ENCODE measurements at regions not wholly inside any gene's neighbourhood (a gene's known extent, or its start where the extent isn't known, plus 50 kb on each side); places are given as distances from the start of the nearest gene placed in this dataset.

DNA sequence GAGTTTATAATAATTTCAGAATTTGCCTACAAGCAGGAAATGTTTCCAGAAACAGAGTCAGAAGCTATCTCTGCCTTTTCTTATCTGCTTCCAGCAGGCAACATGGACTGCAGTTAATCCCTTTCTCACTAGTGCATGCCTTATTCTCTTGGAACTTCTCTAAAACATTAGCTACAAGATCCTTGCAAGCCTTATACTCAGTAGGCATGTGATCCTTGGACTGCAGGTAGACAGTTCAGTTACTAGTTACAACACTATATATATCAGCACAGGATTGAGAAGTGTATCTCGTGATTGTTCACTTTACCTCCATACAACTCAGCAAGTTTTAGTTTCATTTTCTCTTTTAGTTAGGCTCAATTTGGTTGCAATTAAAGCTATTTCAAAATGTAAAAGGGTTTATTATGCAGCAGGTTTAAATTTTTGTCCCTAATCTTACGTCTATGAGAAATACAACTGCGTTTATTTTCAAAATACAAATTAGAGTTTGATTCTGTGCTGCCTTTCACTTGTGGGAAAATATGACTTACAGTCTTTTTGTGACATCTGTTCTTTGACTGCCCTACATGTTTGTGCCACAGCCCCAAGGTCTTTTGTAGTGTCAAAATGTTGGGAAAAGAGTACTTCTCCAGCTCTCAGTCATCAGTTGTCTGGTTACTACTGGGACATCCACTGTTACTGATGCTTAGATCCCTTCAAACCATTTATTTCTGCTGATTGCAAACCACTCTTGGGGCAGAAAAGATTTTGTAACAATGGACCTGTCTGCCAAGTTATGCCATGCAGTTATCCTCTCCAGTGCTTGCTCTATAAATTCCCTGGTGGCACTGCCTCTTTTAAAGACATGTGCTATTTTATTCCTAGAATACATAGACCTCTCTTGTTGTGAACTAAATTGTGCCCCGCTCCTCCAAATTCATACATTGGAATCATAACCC is 709.0 kb upstream of the FOXG1 start:
- H3K4me2 ChIP-seq (ENCODE audit: low read depth, low read length): no peak overlapping the region
- H3K14ac ChIP-seq (replicated peaks; ENCODE audit: low read depth, low read length): no peak overlapping the region
- POLR2A ChIA-PET (ENCODE audit: unreplicated experiment): no interaction called here

More for the DNA sequence above, 709.0 kb upstream of the FOXG1 start:
- Histone ChIP-seq H2BK120ac (ENCODE audit: low read depth, low read length) (no peak overlapping the region), H3K9me1 (ENCODE audit: insufficient read depth, low read length) (no peaks in the 10 kb centered on the region), H3K9ac (ENCODE audit: low read depth, low read length) (no peak overlapping the region), H3K18ac (ENCODE audit: low read depth, low read length) (no peak overlapping the region), H2AK5ac (ENCODE audit: low read depth, low read length) (no peak overlapping the region), H3K4me1 (ENCODE audit: control insufficient read depth, insufficient read depth, low read length) (no peaks in the 10 kb centered on the region), H3K27ac (ENCODE audit: insufficient read depth, low read length) (no peak overlapping the region), H3K79me1 (ENCODE audit: low read depth in 1 of 2, low read length in 2 of 2) (no peaks in the 10 kb centered on the region), H3K23ac (ENCODE audit: low read depth, low read length) (no peak overlapping the region), H3K36me3 (ENCODE audit: control insufficient read depth, insufficient read depth, low read length) (no peaks in the 10 kb centered on the region), H3K4ac (ENCODE audit: low read depth, low read length) (no peak overlapping the region), H2AK9ac (replicated peaks; ENCODE audit: low read depth, low read length, poor library complexity) (no peak overlapping the region), H2AFZ (replicated peaks; ENCODE audit: low read length, poor library complexity) (no peak overlapping the region), H3K9me3 (ENCODE audit: control insufficient read depth, insufficient read depth, low read length) (peaks cover 2% of the 10 kb centered on the region; the same call in 1 of the 2 replicates), H3K56ac (ENCODE audit: extremely low read depth, insufficient read depth, low read length) (no peak overlapping the region), H2BK20ac (ENCODE audit: low read depth, low read length) (no peak overlapping the region), H3K27me3 (ENCODE audit: control insufficient read depth, insufficient read depth, low read length) (no peaks in the 10 kb centered on the region), H3K4me3 (ENCODE audit: insufficient read depth, low read depth, low read length) (no peak overlapping the region), H4K8ac (ENCODE audit: low read depth in 2 of 2, low read length in 2 of 2) (no peak overlapping the region), H4K91ac (ENCODE audit: insufficient read depth, low read depth, low read length) (no peak overlapping the region), H2BK15ac (ENCODE audit: low read depth, low read length) (no peak overlapping the region), H4K20me1 (ENCODE audit: insufficient read depth, low read length) (no peaks in the 10 kb centered on the region), H4K5ac (ENCODE audit: low read depth, low read length) (no peak overlapping the region), H2BK5ac (ENCODE audit: low read depth, low read length, poor library complexity, severe bottlenecking) (no peak overlapping the region)
- CTCF ChIA-PET: no interaction called here
- in situ Hi-C loops (cut with MboI; ENCODE audit: low sequenced_read_pairs): no loop called here
- no peak for TF ChIP-seq CEBPB (IDR thresholded peaks at IDR 0.05; ENCODE audit: low read depth, low read length)
- no peak for TF ChIP-seq MAFK (IDR thresholded peaks at IDR 0.05; ENCODE audit: low read depth, low read length)
- no peak for TF ChIP-seq ELK1 (IDR thresholded peaks at IDR 0.05; ENCODE audit: borderline replicate concordance, low read depth, low read length)
- no peak for TF ChIP-seq RAD21 (IDR thresholded peaks at IDR 0.05; ENCODE audit: low read length)
- no peak for TF ChIP-seq CHD1 (IDR thresholded peaks at IDR 0.05; ENCODE audit: low read depth, low read length)
- ATAC-seq (ENCODE audit: low read depth): no peak
- dilution Hi-C loops (cut with HindIII; ENCODE audit: low sequenced_read_pairs, unreplicated experiment): no loop called here
- intact Hi-C loops (cut with micrococcal nuclease): no loop called here
- no CpG with 5 or more reads among the region's 4 CpGs for WGBS, 2 experiments (ENCODE audit: extremely low coverage in 2 of 2, insufficient read length in 1 of 2)
- no peak for DNase-seq
- BruUV-seq (replicated peaks): no TSS peak

Measured in IMR-90 (cell line).